SIG-M5 treated with dmso at 0.1 percent for 504 hours (cell line): ENCODE measurements at regions not wholly inside any gene's neighbourhood (a gene's known extent, or its start where the extent isn't known, plus 50 kb on each side); places are given as distances from the start of the nearest gene placed in this dataset.

Source experiments
- DNase-seq: peaks from one replicate; lab custom pipeline; 2025; ENCODE audit not compliant: unreplicated experiment; lab: John Stamatoyannopoulos, UW

GRCh38 chr6:66402873-66403272 is 695.8 kb upstream of the EYS start:
- DNase-seq: no peak

GRCh38 chr6:66396549-66396948 is 689.5 kb upstream of the EYS start:
- DNase-seq: no peak

GRCh38 chr6:66396145-66396544 is 689.1 kb upstream of the EYS start:
- no peak for DNase-seq

- DNase-seq: no peak
Observed at GRCh38 chr6:66390393-66390792, 683.4 kb upstream of the EYS start.

GRCh38 chr6:66376001-66376400 is 669.0 kb upstream of the EYS start:
- DNase-seq: no peak

GRCh38 chr6:66369407-66369806 is 662.4 kb upstream of the EYS start:
- DNase-seq: no peak

GRCh38 chr6:66362888-66363287 is 655.9 kb upstream of the EYS start:
- DNase-seq: no peak

GRCh38 chr6:66361886-66362285 is 654.9 kb upstream of the EYS start:
- DNase-seq: no peak

- DNase-seq: no peak
Observed at GRCh38 chr6:66357781-66358180, 650.8 kb upstream of the EYS start.

GRCh38 chr6:66355471-66355870 is 648.4 kb upstream of the EYS start:
- no peak for DNase-seq

- DNase-seq: no peak
Observed at GRCh38 chr6:66344796-66345195, 637.8 kb upstream of the EYS start.

GRCh38 chr6:66340736-66341135 is 633.7 kb upstream of the EYS start:
- DNase-seq: no peak

- no peak for DNase-seq
Observed at GRCh38 chr6:66336176-66336575, 629.1 kb upstream of the EYS start.

GRCh38 chr6:66328200-66328599 is 621.2 kb upstream of the EYS start:
- DNase-seq: no peak

- DNase-seq: no peak
Observed at GRCh38 chr6:66326228-66326627, 619.2 kb upstream of the EYS start.

GRCh38 chr6:66321017-66321416 is 614.0 kb upstream of the EYS start:
- DNase-seq: no peak

GRCh38 chr6:66307490-66307889 is 600.5 kb upstream of the EYS start:
- DNase-seq: no peak

- DNase-seq: no peak
Observed at GRCh38 chr6:66291905-66292304, 584.9 kb upstream of the EYS start.

GRCh38 chr6:66289889-66290288 is 582.9 kb upstream of the EYS start:
- no peak for DNase-seq

GRCh38 chr6:66278115-66278514 is 571.1 kb upstream of the EYS start:
- no peak for DNase-seq

- DNase-seq: no peak
Observed at GRCh38 chr6:66277400-66277799, 570.4 kb upstream of the EYS start.

- DNase-seq: no peak
Observed at GRCh38 chr6:66265737-66266136, 558.7 kb upstream of the EYS start.

- no peak for DNase-seq
Observed at GRCh38 chr6:66264376-66264775, 557.4 kb upstream of the EYS start.
